ENCODE measurements at regions not wholly inside any gene's neighbourhood (a gene's known extent, or its start where the extent isn't known, plus 50 kb on each side); places are given as distances from the start of the nearest gene placed in this dataset.
A peak's percentile ranks its signal among the peaks of the same experiment; 100 is the strongest.

DNA sequence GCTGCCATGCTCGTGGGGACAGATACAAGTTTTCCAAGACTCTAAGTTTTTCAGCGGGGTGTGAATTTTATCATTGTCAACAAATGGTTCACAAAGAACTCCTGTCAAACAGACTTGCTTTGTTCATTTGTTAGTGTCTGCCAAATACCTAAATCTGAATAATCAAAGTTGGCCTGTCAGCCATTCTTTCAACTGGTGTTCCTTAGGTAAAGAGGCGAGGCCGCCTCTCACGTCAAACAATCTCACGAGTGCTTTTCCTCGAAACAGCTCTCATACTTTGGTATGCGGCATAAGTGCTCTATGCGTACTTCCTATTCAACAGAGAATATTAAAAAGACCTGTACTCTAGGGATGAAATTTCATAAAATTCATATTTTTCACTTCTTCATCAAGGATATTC, 51.4 kb upstream of the KANK4 start:
- no peak for DNase-seq (ENCODE audit: low read depth)

GRCh38 chr1:62371375-62371774, 52.1 kb upstream of the KANK4 start:
- DNase-seq (ENCODE audit: low read depth), result no peak

DNA sequence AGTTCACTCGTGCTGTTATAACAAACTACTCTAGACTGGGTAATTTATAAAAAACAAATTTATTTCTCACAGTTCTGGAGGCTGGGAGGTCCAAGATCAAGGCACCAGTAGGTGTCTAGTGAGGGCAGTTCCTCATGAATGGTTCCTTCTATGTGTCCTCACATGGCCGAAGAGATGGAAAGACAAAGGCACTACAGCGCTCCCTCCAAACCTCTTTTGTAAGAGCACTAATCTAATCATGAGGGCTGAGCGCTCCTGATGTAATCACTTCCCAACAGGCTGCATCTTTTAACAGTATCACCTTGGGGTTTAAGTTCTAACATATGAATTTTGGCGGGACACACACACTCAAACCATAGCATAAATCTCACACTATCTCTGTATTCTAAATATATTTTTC, 54.0 kb upstream of the KANK4 start:
- no peak for DNase-seq (ENCODE audit: low read depth)

DNA sequence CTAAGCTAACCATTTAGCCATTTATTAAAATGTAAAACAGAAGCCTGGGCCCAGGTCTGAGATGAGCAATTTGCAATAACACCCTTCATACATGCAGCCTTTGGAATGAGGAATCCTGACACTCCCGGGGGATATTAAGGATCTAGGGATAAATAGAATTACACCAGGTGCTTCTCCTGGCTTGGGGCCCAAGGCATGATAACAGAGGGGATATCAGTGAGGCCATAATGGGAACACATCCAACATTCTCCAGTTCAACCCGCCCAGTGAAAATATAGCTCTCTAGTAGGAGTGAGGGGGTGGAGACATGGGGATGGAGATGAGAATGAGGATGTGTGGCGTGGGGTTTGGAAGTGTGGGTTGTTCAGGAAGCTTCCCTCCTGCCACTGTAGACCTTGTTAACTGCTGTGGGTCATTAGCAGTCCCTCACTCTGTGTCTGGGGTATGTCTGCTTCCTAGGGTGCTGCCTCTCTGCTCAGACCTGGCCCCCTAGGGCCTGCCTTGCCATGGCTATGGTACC, 57.9 kb upstream of the KANK4 start:
- DNase-seq (ENCODE audit: low read depth), result no peak

- DNase-seq (ENCODE audit: low read depth), result no peak
These were observed 56.7 kb upstream of the USP1 start for GRCh38 chr1:62380181-62380580.

DNA sequence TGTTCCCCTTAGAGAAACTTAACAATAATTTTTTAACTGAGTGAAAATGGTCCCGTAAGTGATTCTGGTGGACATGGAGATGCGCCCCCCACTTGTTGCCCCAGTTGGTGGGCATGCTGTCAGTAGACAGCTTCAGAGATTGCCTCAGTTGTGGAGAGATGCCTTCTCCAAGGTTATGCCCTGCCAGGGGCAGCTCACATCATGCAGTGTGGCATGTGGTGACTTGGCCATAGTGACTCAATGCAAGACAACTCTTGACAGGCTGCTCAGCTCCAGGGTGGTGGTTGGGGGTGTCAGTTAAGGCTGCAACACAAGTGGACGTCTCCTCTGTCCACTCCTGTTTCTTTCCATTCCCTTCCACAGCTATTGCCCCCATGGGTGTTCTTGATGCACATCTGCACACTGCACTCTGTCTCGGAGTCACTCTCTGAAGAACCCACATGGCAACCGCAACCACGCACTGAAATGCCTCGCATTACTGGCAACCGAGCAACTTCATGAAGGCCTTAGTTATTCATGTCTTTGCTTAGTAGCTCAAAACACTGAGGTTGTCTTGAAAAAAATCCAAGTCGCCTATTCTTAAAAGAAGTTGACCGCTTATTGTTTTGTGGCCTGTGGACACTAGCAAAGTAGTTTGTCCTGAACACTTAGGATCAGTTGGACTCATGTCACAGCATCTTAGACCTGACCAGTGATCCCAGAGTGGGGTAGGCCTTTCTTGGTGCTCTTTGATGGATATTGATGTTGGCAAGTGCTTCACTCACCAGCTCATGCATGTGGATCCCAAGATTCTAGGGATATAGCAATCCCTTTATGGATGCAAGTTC, 54.8 kb upstream of the USP1 start:
- no peak for DNase-seq (ENCODE audit: low read depth)

GRCh38 chr1:62382658-62382955, 54.2 kb upstream of the USP1 start:
- DNase-seq (ENCODE audit: low read depth), result no peak

- DNase-seq (ENCODE audit: low read depth), result peak; percentile 78
These were observed 52.4 kb upstream of the USP1 start for GRCh38 chr1:62384276-62385005.

DNA sequence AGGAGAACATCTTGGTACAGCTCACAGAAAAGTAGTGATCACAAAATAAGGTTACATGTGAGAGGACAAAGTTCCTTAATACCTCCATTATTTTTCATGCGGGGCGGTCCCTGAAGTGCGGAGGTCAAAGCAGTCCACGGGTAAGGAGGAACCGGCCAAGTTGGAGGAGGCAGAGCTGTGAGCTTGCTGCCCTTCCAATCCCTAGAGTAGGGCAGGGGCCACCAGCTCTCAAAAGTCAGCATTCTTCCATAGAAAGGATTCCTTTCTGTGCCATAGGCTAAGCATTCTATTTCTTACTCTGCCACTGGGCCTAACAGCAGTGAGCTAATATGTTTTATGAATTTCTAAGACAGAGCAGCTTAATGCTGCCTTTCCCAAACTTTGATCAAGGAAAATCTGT, 50.9 kb upstream of the USP1 start:
- no peak for DNase-seq (ENCODE audit: low read depth)

DNA sequence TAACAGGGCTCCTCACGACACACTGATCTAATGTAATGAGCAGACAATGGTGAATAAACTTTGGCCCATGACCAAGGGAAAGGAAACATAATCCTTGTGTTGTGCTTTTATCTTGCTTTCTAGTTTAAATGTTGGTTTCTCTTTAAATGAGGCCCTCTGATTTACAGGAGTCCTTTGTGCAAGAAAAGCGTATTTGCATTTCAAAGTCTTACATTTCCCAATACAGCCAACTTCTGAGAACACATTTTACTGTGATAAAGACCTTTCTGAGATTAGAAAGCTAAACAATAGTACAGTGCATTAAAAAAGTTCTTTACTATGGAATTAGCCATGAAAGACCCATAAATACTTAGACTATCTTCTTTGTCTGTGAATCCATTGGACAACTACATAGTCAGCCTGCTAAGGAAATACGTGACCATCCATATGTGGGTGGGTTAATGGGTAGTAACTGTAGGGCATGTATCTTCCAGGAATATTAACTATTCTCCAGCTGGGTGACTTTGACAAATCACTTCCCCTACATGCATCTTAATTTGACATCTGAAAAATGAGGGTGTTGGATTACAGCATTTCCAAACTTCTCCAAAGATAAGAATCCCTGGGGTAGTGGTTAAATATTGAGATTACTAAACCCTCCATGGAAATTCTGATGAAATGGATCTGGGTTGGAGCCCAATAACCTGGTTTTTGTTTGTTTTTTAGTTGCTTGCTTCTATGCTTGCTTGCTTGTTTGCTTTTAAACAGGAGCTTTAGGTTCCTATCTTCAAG, 50.3 kb upstream of the USP1 start:
- DNase-seq (ENCODE audit: low read depth), result no peak
